ENCODE measurements at regions not wholly inside any gene's neighbourhood (a gene's known extent, or its start where the extent isn't known, plus 50 kb on each side); places are given as distances from the start of the nearest gene placed in this dataset.
"Not testable (repeated sequence)": the region's sequence is repeated elsewhere in the genome, so short reads cannot be mapped to it uniquely, and the experiment has no call there.

DNA sequence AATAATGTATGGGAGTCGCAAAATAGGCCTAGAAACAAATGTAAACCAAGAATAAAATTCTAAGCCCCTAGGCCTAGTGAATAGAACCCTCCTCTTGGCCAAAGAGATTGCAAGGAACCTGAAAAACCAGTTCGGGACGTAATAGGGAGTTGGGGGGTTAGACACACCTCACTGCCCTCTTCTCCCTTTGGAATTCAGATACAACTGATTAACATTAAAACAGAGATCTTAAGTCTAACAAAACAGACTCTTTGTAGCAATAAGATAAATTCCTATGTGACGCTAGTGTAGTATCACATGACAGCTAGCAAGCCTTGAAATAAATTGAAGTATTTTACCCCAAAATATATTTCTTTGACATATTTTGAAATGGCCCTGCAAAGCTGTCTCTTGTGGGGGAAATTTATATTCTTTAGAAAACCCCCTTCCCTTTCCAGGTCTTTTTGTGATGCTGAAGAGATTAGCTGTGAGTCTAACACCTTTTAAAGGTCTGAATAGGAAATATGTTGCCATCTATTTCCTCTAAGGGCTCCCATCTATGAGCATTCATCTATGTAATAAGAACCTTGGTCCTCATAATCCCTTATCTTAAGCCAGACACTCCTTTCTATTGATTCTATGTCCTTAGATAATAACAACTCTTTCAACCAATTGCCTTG, 623.4 kb upstream of the NRG3 start:
- no peaks in the 10 kb centered on the region for H3K9me3 ChIP-seq
- H3K36me3 ChIP-seq = no peaks in the 10 kb centered on the region
- peak; percentile 61 to 65 for DNase-seq
- peaks cover 16 to 25% of the 10 kb centered on the region in 2 donors for H3K4me1 ChIP-seq
- intact Hi-C loops (cut with DNase I) = no loop called here
- no peak overlapping the region for H3K4me3 ChIP-seq (replicated peaks in 1 of 3)
- H3K27me3 ChIP-seq = no peaks in the 10 kb centered on the region
- TF ChIP-seq POLR2A (IDR thresholded peaks at IDR 0.05) = no peak
- TF ChIP-seq, protein P1, sequence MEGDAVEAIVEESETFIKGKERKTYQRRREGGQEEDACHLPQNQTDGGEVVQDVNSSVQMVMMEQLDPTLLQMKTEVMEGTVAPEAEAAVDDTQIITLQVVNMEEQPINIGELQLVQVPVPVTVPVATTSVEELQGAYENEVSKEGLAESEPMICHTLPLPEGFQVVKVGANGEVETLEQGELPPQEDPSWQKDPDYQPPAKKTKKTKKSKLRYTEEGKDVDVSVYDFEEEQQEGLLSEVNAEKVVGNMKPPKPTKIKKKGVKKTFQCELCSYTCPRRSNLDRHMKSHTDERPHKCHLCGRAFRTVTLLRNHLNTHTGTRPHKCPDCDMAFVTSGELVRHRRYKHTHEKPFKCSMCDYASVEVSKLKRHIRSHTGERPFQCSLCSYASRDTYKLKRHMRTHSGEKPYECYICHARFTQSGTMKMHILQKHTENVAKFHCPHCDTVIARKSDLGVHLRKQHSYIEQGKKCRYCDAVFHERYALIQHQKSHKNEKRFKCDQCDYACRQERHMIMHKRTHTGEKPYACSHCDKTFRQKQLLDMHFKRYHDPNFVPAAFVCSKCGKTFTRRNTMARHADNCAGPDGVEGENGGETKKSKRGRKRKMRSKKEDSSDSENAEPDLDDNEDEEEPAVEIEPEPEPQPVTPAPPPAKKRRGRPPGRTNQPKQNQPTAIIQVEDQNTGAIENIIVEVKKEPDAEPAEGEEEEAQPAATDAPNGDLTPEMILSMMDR (IDR thresholded peaks at IDR 0.05) = no peak
- H3K27ac ChIP-seq = peak overlapping the region; percentile 64 to 92 (median 79)
- 26 to 34% methylated on average over 4 of the region's 4 CpGs for WGBS, 2 donors

DNA sequence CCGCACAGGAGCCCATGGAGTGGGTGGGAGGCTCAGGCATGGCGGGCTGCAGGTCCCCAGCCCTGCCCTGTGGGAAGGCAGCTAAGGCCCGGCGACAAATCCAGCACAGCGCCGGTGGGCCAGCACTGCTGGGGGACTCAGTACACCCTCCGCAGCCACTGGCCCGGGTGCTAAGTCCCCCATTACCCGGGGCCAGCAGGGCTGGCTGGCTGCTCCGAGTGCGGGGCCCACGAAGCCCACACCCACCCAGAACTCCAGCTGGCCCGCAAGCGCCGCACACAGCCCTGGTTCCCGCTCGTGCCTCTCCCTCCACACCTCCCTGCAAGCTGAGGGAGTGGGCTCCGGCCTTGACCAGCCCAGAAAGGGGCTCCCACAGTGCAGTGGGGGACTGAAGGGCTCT, 610.0 kb upstream of the NRG3 start:
- intact Hi-C loops (cut with DNase I) = not testable (repeated sequence)
- WGBS, 2 donors = 93% methylated on average over 4 of the region's 18 CpGs; no CpG with 5 or more reads in 1 of the 2 donors

DNA sequence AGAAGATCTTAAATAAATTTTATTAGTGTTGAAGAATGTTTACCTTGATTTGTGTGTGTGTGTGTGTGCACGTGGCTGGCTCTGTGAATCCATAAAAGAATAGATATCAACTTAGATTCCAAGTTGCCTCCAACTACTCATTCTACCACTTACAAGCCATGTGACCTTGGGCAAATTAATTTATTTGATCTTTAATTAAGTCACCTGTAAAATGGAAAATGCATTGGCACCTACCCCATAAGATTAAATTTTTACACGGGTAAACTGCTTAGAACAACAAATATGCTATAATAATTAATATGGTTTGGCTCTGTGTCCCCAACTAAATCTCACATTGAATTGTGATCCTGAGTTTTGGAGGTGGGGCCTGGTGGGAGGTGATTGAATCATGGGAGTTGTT, 604.9 kb upstream of the NRG3 start:
- no peak for DNase-seq
- Histone ChIP-seq H3K27me3 (no peaks in the 10 kb centered on the region), H3K27ac (no peak overlapping the region), H3K4me1 (no peaks in the 10 kb centered on the region), H3K9me3 (no peaks in the 10 kb centered on the region), H3K36me3 (no peaks in the 10 kb centered on the region), H3K4me3 (replicated peaks in 1 of 3) (no peak overlapping the region)
- intact Hi-C loops (cut with DNase I) = no loop called here
- TF ChIP-seq, protein P1 (IDR thresholded peaks at IDR 0.05) = no peak
- no peak for TF ChIP-seq POLR2A (IDR thresholded peaks at IDR 0.05)
- WGBS, 2 donors = 90 to 94% methylated on average over 2 of the region's 2 CpGs

More for the DNA sequence above, 610.0 kb upstream of the NRG3 start:
- not testable (repeated sequence) for H3K4me3 ChIP-seq (replicated peaks in 1 of 3); DNase-seq; H3K27me3 ChIP-seq; H3K27ac ChIP-seq; H3K4me1 ChIP-seq; H3K36me3 ChIP-seq; H3K9me3 ChIP-seq

DNA sequence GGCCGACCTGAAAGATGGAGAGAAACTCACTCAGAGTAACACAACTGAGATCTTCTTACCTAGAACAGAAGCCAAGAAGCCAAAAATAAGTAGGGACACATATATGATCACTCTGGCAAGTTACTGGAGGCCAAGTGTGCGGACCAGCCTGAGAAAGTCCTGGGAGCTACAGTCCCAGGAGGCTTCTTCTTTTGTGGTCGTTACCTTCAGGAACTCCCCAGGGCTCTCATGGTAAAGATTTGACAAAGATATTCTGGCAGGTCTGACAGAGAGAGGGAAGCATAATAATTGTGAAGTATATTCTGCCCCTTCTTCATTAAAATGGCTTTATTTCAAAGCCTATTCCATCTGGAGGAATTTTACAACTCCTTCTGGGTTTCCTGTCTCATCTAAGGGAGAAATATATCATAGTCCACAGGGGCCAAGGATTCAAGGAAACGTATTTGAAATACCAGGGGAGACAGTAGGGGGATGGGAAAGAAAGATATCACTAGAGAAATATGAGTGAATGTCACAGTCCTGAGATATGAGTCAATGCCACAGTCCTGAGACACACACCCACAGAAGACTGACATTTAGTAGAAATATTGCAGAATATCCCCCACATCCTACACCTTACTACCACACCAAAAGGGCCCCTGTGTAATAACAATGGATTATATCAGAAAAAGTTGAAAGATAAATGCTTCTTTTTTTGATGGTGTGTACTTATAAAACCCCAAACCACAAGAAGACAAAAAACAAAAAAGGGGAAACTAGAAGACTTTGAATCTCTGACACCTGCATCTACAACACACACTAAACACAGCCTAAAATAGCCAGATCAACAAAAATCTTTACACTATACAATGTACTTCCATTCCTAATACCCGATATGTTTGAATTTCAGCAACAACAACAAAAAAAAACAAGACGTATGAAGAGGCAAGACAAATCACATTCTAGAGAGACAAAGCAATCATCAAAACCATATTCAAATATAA, 594.2 kb upstream of the NRG3 start:
- no peaks in the 10 kb centered on the region for H3K9me3 ChIP-seq
- H3K4me3 ChIP-seq (replicated peaks in 1 of 3) = no peak overlapping the region
- DNase-seq = no peak
- TF ChIP-seq, protein P1 (IDR thresholded peaks at IDR 0.05) = no peak
- no peak overlapping the region for H3K27ac ChIP-seq
- WGBS, 2 donors = 81 to 82% methylated on average over 6 of the region's 6 CpGs
- H3K4me1 ChIP-seq = no peaks in the 10 kb centered on the region
- H3K27me3 ChIP-seq = no peaks in the 10 kb centered on the region
- H3K36me3 ChIP-seq = no peaks in the 10 kb centered on the region
- intact Hi-C loops (cut with DNase I) = no loop called here

DNA sequence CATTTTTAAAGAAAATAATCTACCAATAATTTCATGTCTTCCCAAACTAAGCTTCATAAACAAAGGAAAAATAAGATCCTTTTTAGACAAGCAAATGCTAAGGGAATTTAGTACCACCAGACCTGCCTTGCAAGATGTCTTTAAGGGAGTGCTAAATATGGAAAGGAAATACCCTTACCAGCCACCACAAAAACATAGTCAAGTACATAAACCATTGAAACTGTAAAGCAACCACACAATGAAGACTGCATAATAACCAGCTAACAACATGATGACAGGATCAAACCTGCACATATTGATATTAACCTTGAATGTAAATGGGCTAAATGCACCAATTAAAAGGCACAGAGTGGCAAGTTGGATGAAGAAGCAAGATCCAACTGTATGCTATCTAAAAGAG, 586.5 kb upstream of the NRG3 start:
- Histone ChIP-seq H3K4me1 (no peaks in the 10 kb centered on the region), H3K9me3 (no peaks in the 10 kb centered on the region), H3K27me3 (no peaks in the 10 kb centered on the region), H3K4me3 (replicated peaks in 1 of 3) (no peak overlapping the region), H3K27ac (no peak overlapping the region), H3K36me3 (no peaks in the 10 kb centered on the region)
- TF ChIP-seq, protein P1 (IDR thresholded peaks at IDR 0.05) = no peak
- no peak for TF ChIP-seq POLR2A (IDR thresholded peaks at IDR 0.05)
- no peak for DNase-seq
- intact Hi-C loops (cut with DNase I) = no loop called here
